ENCODE measurements at regions not wholly inside any gene's neighbourhood (a gene's known extent, or its start where the extent isn't known, plus 50 kb on each side); places are given as distances from the start of the nearest gene placed in this dataset.
"Not testable (repeated sequence)": the region's sequence is repeated elsewhere in the genome, so short reads cannot be mapped to it uniquely, and the experiment has no call there.

- no peaks in the 10 kb centered on the region for H3K4me1 ChIP-seq (ENCODE audit: insufficient read depth, low read length)
- H3K9ac ChIP-seq (ENCODE audit: low read depth, low read length): no peak overlapping the region
- H3K36me3 ChIP-seq (ENCODE audit: insufficient read depth, low read length): no peaks in the 10 kb centered on the region
- H3K4me3 ChIP-seq (ENCODE audit: low read length): no peak overlapping the region
- no peaks in the 10 kb centered on the region for H3K27me3 ChIP-seq (ENCODE audit: insufficient read depth, low read length)
- no peak overlapping the region for H3K27ac ChIP-seq (ENCODE audit: low read depth, low read length)
- WGBS: 91% methylated on average over 3 of the region's 3 CpGs
- no peaks in the 10 kb centered on the region for H3K9me3 ChIP-seq (ENCODE audit: insufficient read depth, low read depth, low read length)
These were observed 57.3 kb upstream of the PRSS12 start for GRCh38 chr4:118410138-118410537.

GRCh38 chr4:118417325-118417724, 64.5 kb upstream of the PRSS12 start:
- no peak overlapping the region for H3K27ac ChIP-seq (ENCODE audit: low read depth, low read length)
- H3K9me3 ChIP-seq (ENCODE audit: insufficient read depth, low read depth, low read length): no peaks in the 10 kb centered on the region
- no peak overlapping the region for H3K4me3 ChIP-seq (ENCODE audit: low read length)
- no peaks in the 10 kb centered on the region for H3K4me1 ChIP-seq (ENCODE audit: insufficient read depth, low read length)
- no peak overlapping the region for H3K9ac ChIP-seq (ENCODE audit: low read depth, low read length)
- H3K27me3 ChIP-seq (ENCODE audit: insufficient read depth, low read length): no peaks in the 10 kb centered on the region
- no peaks in the 10 kb centered on the region for H3K36me3 ChIP-seq (ENCODE audit: insufficient read depth, low read length)

GRCh38 chr4:118417800-118418199, 65.0 kb upstream of the PRSS12 start:
- WGBS: 93% methylated on average over 4 of the region's 5 CpGs
- not testable (repeated sequence) for H3K27ac ChIP-seq (ENCODE audit: low read depth, low read length)

GRCh38 chr4:118418396-118418795, 65.6 kb upstream of the PRSS12 start:
- H3K27ac ChIP-seq (ENCODE audit: low read depth, low read length); H3K9me3 ChIP-seq (ENCODE audit: insufficient read depth, low read depth, low read length); H3K4me1 ChIP-seq (ENCODE audit: insufficient read depth, low read length); H3K4me3 ChIP-seq (ENCODE audit: low read length); H3K27me3 ChIP-seq (ENCODE audit: insufficient read depth, low read length); H3K9ac ChIP-seq (ENCODE audit: low read depth, low read length); H3K36me3 ChIP-seq (ENCODE audit: insufficient read depth, low read length): not testable (repeated sequence)
- 95% methylated on average over 2 of the region's 2 CpGs for WGBS

More at GRCh38 chr4:118417800-118418199, 65.0 kb upstream of the PRSS12 start:
- H3K36me3 ChIP-seq (ENCODE audit: insufficient read depth, low read length); H3K9ac ChIP-seq (ENCODE audit: low read depth, low read length); H3K4me3 ChIP-seq (ENCODE audit: low read length); H3K4me1 ChIP-seq (ENCODE audit: insufficient read depth, low read length); H3K27me3 ChIP-seq (ENCODE audit: insufficient read depth, low read length); H3K9me3 ChIP-seq (ENCODE audit: insufficient read depth, low read depth, low read length): not testable (repeated sequence)

GRCh38 chr4:118419626-118420025, 66.8 kb upstream of the PRSS12 start:
- WGBS: 81% methylated on average over 6 of the region's 7 CpGs
- H3K27ac ChIP-seq (ENCODE audit: low read depth, low read length); H3K36me3 ChIP-seq (ENCODE audit: insufficient read depth, low read length); H3K9me3 ChIP-seq (ENCODE audit: insufficient read depth, low read depth, low read length); H3K27me3 ChIP-seq (ENCODE audit: insufficient read depth, low read length); H3K4me3 ChIP-seq (ENCODE audit: low read length); H3K9ac ChIP-seq (ENCODE audit: low read depth, low read length); H3K4me1 ChIP-seq (ENCODE audit: insufficient read depth, low read length): not testable (repeated sequence)

GRCh38 chr4:118424062-118424461, 71.3 kb upstream of the PRSS12 start:
- not testable (repeated sequence) for H3K9me3 ChIP-seq (ENCODE audit: insufficient read depth, low read depth, low read length); H3K4me3 ChIP-seq (ENCODE audit: low read length); H3K27ac ChIP-seq (ENCODE audit: low read depth, low read length); H3K9ac ChIP-seq (ENCODE audit: low read depth, low read length); H3K36me3 ChIP-seq (ENCODE audit: insufficient read depth, low read length); H3K27me3 ChIP-seq (ENCODE audit: insufficient read depth, low read length); H3K4me1 ChIP-seq (ENCODE audit: insufficient read depth, low read length)
- 6% methylated on average over 4 of the region's 5 CpGs for WGBS

- no CpG with 5 or more reads among the region's 1 CpG for WGBS
- H3K9me3 ChIP-seq (ENCODE audit: insufficient read depth, low read depth, low read length); H3K36me3 ChIP-seq (ENCODE audit: insufficient read depth, low read length); H3K27ac ChIP-seq (ENCODE audit: low read depth, low read length); H3K9ac ChIP-seq (ENCODE audit: low read depth, low read length); H3K4me3 ChIP-seq (ENCODE audit: low read length); H3K4me1 ChIP-seq (ENCODE audit: insufficient read depth, low read length); H3K27me3 ChIP-seq (ENCODE audit: insufficient read depth, low read length): not testable (repeated sequence)
These were observed 76.1 kb upstream of the PRSS12 start for GRCh38 chr4:118428881-118429280.

- WGBS: 88% methylated on average over 5 of the region's 5 CpGs
- H3K36me3 ChIP-seq (ENCODE audit: insufficient read depth, low read length); H3K9ac ChIP-seq (ENCODE audit: low read depth, low read length); H3K4me1 ChIP-seq (ENCODE audit: insufficient read depth, low read length); H3K4me3 ChIP-seq (ENCODE audit: low read length); H3K27me3 ChIP-seq (ENCODE audit: insufficient read depth, low read length); H3K27ac ChIP-seq (ENCODE audit: low read depth, low read length); H3K9me3 ChIP-seq (ENCODE audit: insufficient read depth, low read depth, low read length): not testable (repeated sequence)
These were observed 79.6 kb upstream of the PRSS12 start for GRCh38 chr4:118432359-118432758.

- not testable (repeated sequence) for H3K4me1 ChIP-seq (ENCODE audit: insufficient read depth, low read length); H3K9me3 ChIP-seq (ENCODE audit: insufficient read depth, low read depth, low read length); H3K9ac ChIP-seq (ENCODE audit: low read depth, low read length); H3K27ac ChIP-seq (ENCODE audit: low read depth, low read length); H3K4me3 ChIP-seq (ENCODE audit: low read length); H3K36me3 ChIP-seq (ENCODE audit: insufficient read depth, low read length); H3K27me3 ChIP-seq (ENCODE audit: insufficient read depth, low read length)
- WGBS: 82% methylated on average over 2 of the region's 5 CpGs
These were observed 81.0 kb upstream of the PRSS12 start for GRCh38 chr4:118433612-118434375.

- not testable (repeated sequence) for H3K27ac ChIP-seq (ENCODE audit: low read depth, low read length); H3K36me3 ChIP-seq (ENCODE audit: insufficient read depth, low read length); H3K4me1 ChIP-seq (ENCODE audit: insufficient read depth, low read length); H3K4me3 ChIP-seq (ENCODE audit: low read length); H3K27me3 ChIP-seq (ENCODE audit: insufficient read depth, low read length); H3K9ac ChIP-seq (ENCODE audit: low read depth, low read length); H3K9me3 ChIP-seq (ENCODE audit: insufficient read depth, low read depth, low read length)
- WGBS: 95% methylated on average over 3 of the region's 3 CpGs
These were observed 82.6 kb upstream of the PRSS12 start for GRCh38 chr4:118435415-118435814.

- not testable (repeated sequence) for H3K36me3 ChIP-seq (ENCODE audit: insufficient read depth, low read length); H3K4me1 ChIP-seq (ENCODE audit: insufficient read depth, low read length); H3K27ac ChIP-seq (ENCODE audit: low read depth, low read length); H3K27me3 ChIP-seq (ENCODE audit: insufficient read depth, low read length); H3K9ac ChIP-seq (ENCODE audit: low read depth, low read length); H3K9me3 ChIP-seq (ENCODE audit: insufficient read depth, low read depth, low read length); H3K4me3 ChIP-seq (ENCODE audit: low read length)
- 79% methylated on average over 4 of the region's 8 CpGs for WGBS
These were observed 89.5 kb upstream of the PRSS12 start for GRCh38 chr4:118442115-118442837.

- H3K36me3 ChIP-seq (ENCODE audit: insufficient read depth, low read length): not testable (repeated sequence)
These were observed 94.6 kb upstream of the PRSS12 start for GRCh38 chr4:118447397-118447796.

More at GRCh38 chr4:118447397-118447796, 94.6 kb upstream of the PRSS12 start:
- H3K4me1 ChIP-seq (ENCODE audit: insufficient read depth, low read length); H3K4me3 ChIP-seq (ENCODE audit: low read length); H3K27me3 ChIP-seq (ENCODE audit: insufficient read depth, low read length); H3K9me3 ChIP-seq (ENCODE audit: insufficient read depth, low read depth, low read length); H3K27ac ChIP-seq (ENCODE audit: low read depth, low read length); H3K9ac ChIP-seq (ENCODE audit: low read depth, low read length): not testable (repeated sequence)
- 95% methylated on average over 1 of the region's 3 CpGs for WGBS

All from HUES64 (cell line).